Trophoblast cell (in vitro differentiated cells and primary cell): ENCODE measurements at regions not wholly inside any gene's neighbourhood (a gene's known extent, or its start where the extent isn't known, plus 50 kb on each side); places are given as distances from the start of the nearest gene placed in this dataset.

ENCODE experiments used
- DNase-seq, 2 donors: peaks; one replicate each; pipeline ENCODE4 v3.0.0-alpha.2; 2016
- H2AFZ ChIP-seq: 2 replicates; pipeline ENCODE4 v1.6.1; 2013; ENCODE audit warnings: low read length, moderate library complexity, mild to moderate bottlenecking; ENCODE audit not compliant: insufficient read depth, poor library complexity
- H2AK5ac ChIP-seq: 2 replicates; pipeline ENCODE4 v1.6.1; 2013; ENCODE audit warnings: mild to moderate bottlenecking, low read length
- H2BK120ac ChIP-seq: 2 replicates; pipeline ENCODE4 v1.6.1; 2013; ENCODE audit warnings: low read length, mild to moderate bottlenecking, moderate library complexity; ENCODE audit not compliant: insufficient read depth, poor library complexity
- H2BK12ac ChIP-seq: 2 replicates; pipeline ENCODE4 v1.6.1; 2013; ENCODE audit warnings: mild to moderate bottlenecking, low read length, moderate library complexity
- H2BK5ac ChIP-seq: 2 replicates; pipeline ENCODE4 v1.6.1; 2013; ENCODE audit warnings: low read length, low read depth, moderate library complexity, mild to moderate bottlenecking; ENCODE audit not compliant: poor library complexity
- H3K14ac ChIP-seq: 2 replicates; pipeline ENCODE4 v1.6.1; 2013; ENCODE audit warnings: mild to moderate bottlenecking, low read length
- H3K18ac ChIP-seq: 2 replicates; pipeline ENCODE4 v1.6.1; 2013; ENCODE audit warnings: mild to moderate bottlenecking, low read length
- H3K23ac ChIP-seq: 2 replicates; pipeline ENCODE4 v1.6.1; 2013; ENCODE audit warnings: low read length
- H3K27ac ChIP-seq: 2 replicates; pipeline ENCODE4 v1.5.1; 2013; ENCODE audit warnings: low read depth, mild to moderate bottlenecking, inconsistent platforms, low read length, moderate library complexity
- H3K27me3 ChIP-seq: 2 replicates; pipeline ENCODE4 v1.6.1; 2013; ENCODE audit warnings: inconsistent platforms, mild to moderate bottlenecking, low read length, moderate library complexity; ENCODE audit not compliant: insufficient read depth
- H3K36me3 ChIP-seq, 2 experiments: 1 replicate in 1 of 2; 2 replicates in 1 of 2; pipeline ENCODE4 v1.6.1; 2013; ENCODE audit warnings: low read length in 2 of 2, mild to moderate bottlenecking in 2 of 2, moderate library complexity in 1 of 2; ENCODE audit not compliant: insufficient read depth in 2 of 2, control insufficient read depth in 1 of 2
- H3K4ac ChIP-seq: 2 replicates; pipeline ENCODE4 v1.6.1; 2013; ENCODE audit warnings: low read depth, mild to moderate bottlenecking, low read length, moderate library complexity
- H3K4me1 ChIP-seq, 2 experiments: 1 replicate in 1 of 2; 2 replicates in 1 of 2; pipeline ENCODE4 v1.6.1; 2013; ENCODE audit warnings: low read length in 2 of 2, mild to moderate bottlenecking in 2 of 2, moderate library complexity in 1 of 2; ENCODE audit not compliant: insufficient read depth in 2 of 2, control insufficient read depth in 1 of 2
- H3K4me2 ChIP-seq: 2 replicates; pipeline ENCODE4 v1.6.1; 2013; ENCODE audit warnings: inconsistent platforms, mild to moderate bottlenecking, low read length, moderate library complexity
- H3K4me3 ChIP-seq: 2 replicates; pipeline ENCODE4 v1.5.1; 2013; ENCODE audit warnings: mild to moderate bottlenecking, low read depth, low read length, inconsistent platforms
- H3K79me1 ChIP-seq: one replicate; pipeline ENCODE4 v1.6.1; 2013; ENCODE audit warnings: low read length
- H3K79me2 ChIP-seq: 2 replicates; pipeline ENCODE4 v1.6.1; 2013; ENCODE audit warnings: low read length, mild to moderate bottlenecking; ENCODE audit not compliant: control insufficient read depth, insufficient read depth, poor library complexity
- H3K9ac ChIP-seq: 2 replicates; pipeline ENCODE4 v1.6.1; 2013; ENCODE audit warnings: mild to moderate bottlenecking, low read length
- H3K9me3 ChIP-seq: 2 replicates; pipeline ENCODE4 v1.6.1; 2013; ENCODE audit warnings: low read depth, mild to moderate bottlenecking, control low read depth, inconsistent platforms, low read length; ENCODE audit not compliant: insufficient read depth
- H4K12ac ChIP-seq: 2 replicates; pipeline ENCODE4 v1.6.1; 2013; ENCODE audit warnings: low read depth, mild to moderate bottlenecking, low read length, moderate library complexity
- H4K8ac ChIP-seq: 2 replicates; pipeline ENCODE4 v1.6.1; 2013; ENCODE audit warnings: low read depth, mild to moderate bottlenecking, low read length, moderate library complexity
- H4K91ac ChIP-seq: one replicate; pipeline ENCODE4 v1.6.1; 2013; ENCODE audit warnings: low read depth, mild to moderate bottlenecking, low read length, moderate library complexity
- WGBS: extraction: QIAGEN DNeasy Blood & Tissue Kit; methylation state at CpG from one replicate; pipeline ENCODE4 v1.1.7; 2013; ENCODE audit warnings: missing lambda C conversion rate; ENCODE audit not compliant: insufficient read length, insufficient coverage; ENCODE audit errors: extremely low coverage; 5-methylcytosine and 5-hydroxymethylcytosine counted together

DNA sequence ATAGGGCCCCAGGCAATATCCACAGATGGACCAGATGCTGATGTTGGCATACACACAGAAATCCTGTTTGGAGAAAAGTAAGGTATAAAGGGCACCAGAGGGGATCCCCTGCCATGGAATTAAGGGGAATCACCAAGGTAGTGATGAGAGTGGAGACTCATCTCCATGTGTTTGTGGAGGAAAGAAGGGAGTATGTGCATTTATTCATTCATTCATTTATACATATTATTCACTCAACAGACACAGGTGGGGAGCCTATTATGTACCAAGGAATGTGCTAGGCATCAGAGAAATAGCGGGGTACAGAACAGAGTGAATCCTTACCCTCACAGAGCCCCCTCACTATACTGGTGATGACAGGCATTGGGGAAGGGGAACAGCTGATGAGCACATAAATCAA lies 116.8 kb upstream of the IL12B start:
- H3K4ac ChIP-seq, result no peak overlapping the region
- H2BK12ac ChIP-seq, result no peak overlapping the region
- H2BK120ac ChIP-seq, result no peak overlapping the region
- H3K18ac ChIP-seq, result no peak overlapping the region
- no peak overlapping the region for H4K8ac ChIP-seq
- H3K9ac ChIP-seq, result no peak overlapping the region
- no peak overlapping the region for H4K12ac ChIP-seq
- no peak overlapping the region for H2BK5ac ChIP-seq
- no peak overlapping the region for H3K23ac ChIP-seq
- no peaks in the 10 kb centered on the region for H3K9me3 ChIP-seq
- H3K27me3 ChIP-seq, result no peaks in the 10 kb centered on the region
- no peak overlapping the region for H3K4me3 ChIP-seq
- no peak for DNase-seq
- no peak overlapping the region for H3K27ac ChIP-seq
- H3K4me1 ChIP-seq, result no peaks in the 10 kb centered on the region
- H3K4me2 ChIP-seq, result no peak overlapping the region
- H3K79me2 ChIP-seq, result no peaks in the 10 kb centered on the region
- no CpG with 5 or more reads among the region's 1 CpG for WGBS
- no peak overlapping the region for H2AK5ac ChIP-seq
- H3K79me1 ChIP-seq, result no peaks in the 10 kb centered on the region
- H4K91ac ChIP-seq, result no peak overlapping the region
- no peak overlapping the region for H2AFZ ChIP-seq
- no peaks in the 10 kb centered on the region for H3K36me3 ChIP-seq
- no peak overlapping the region for H3K14ac ChIP-seq

DNA sequence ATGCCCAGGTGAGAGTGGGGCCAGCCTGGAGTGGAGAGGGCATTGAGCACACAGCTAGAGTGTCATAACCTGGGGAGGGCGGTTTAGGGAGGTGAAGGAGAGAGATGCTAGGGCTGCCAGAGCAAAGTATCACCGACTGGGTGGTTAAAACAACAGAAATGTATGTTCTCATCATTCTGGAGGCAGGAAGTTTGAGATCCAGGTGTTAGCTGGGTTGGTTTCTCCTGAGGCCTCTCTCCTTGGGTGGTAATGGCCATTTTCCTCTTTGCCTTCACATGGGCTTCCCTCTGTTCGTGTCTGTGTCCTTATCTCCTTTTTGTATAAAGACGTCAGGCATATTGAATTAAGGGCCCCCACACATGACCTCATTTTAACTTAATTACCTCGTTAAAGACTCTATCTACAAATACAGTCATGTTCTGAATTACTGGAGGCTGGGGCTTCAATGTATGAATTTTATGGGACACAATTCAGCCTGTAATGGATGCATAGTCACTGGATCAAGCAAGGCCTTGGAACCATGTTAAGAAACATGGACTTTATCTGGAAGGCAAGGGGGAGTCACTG lies 118.6 kb upstream of the IL12B start:
- no peak for DNase-seq
- Histone ChIP-seq H2BK120ac (no peak overlapping the region), H3K14ac (no peak overlapping the region), H3K23ac (no peak overlapping the region), H4K8ac (no peak overlapping the region), H2BK12ac (no peak overlapping the region), H3K27ac (no peak overlapping the region), H3K27me3 (no peaks in the 10 kb centered on the region), H4K91ac (no peak overlapping the region), H3K4me3 (no peak overlapping the region), H4K12ac (no peak overlapping the region), H3K18ac (no peak overlapping the region), H3K4ac (no peak overlapping the region), H3K4me1 (no peaks in the 10 kb centered on the region), H2AK5ac (no peak overlapping the region), H3K36me3 (no peaks in the 10 kb centered on the region), H2BK5ac (no peak overlapping the region), H3K79me2 (no peaks in the 10 kb centered on the region), H3K4me2 (no peak overlapping the region), H2AFZ (no peak overlapping the region), H3K9me3 (no peaks in the 10 kb centered on the region), H3K79me1 (no peaks in the 10 kb centered on the region), H3K9ac (no peak overlapping the region)
- WGBS, result no CpG with 5 or more reads among the region's 5 CpGs

DNA sequence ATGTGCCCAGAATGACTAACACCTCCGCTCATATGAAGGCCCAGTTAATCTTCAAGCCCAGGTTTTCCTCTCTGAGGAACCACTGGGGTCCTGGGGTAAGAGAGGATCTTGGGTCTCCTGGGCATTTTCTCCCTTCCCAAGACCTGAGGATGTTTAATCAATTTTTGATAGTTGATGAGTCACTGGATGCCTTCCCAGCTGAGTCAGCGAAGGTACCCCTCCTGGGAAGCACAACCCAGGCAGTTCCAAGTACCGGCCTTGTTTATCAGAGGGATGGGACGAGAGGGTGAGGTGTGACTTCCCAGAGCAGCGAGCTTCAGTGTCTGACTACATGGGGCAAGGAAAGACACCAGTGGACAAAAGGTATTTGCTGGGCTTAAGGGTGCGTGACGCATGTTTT lies 119.6 kb upstream of the IL12B start:
- Histone ChIP-seq H4K8ac (no peak overlapping the region), H3K4me3 (no peak overlapping the region), H3K9me3 (no peaks in the 10 kb centered on the region), H2BK12ac (no peak overlapping the region), H3K9ac (no peak overlapping the region), H3K23ac (no peak overlapping the region), H3K79me1 (no peaks in the 10 kb centered on the region), H3K36me3 (no peaks in the 10 kb centered on the region), H3K79me2 (no peaks in the 10 kb centered on the region), H3K4me2 (no peak overlapping the region), H3K27ac (no peak overlapping the region), H3K4ac (no peak overlapping the region), H3K4me1 (no peaks in the 10 kb centered on the region), H3K18ac (no peak overlapping the region), H2AK5ac (no peak overlapping the region), H4K12ac (no peak overlapping the region), H3K14ac (no peak overlapping the region), H3K27me3 (no peaks in the 10 kb centered on the region), H2AFZ (no peak overlapping the region), H2BK5ac (no peak overlapping the region), H2BK120ac (no peak overlapping the region), H4K91ac (no peak overlapping the region)
- WGBS, result no CpG with 5 or more reads among the region's 7 CpGs
- no peak for DNase-seq

DNA sequence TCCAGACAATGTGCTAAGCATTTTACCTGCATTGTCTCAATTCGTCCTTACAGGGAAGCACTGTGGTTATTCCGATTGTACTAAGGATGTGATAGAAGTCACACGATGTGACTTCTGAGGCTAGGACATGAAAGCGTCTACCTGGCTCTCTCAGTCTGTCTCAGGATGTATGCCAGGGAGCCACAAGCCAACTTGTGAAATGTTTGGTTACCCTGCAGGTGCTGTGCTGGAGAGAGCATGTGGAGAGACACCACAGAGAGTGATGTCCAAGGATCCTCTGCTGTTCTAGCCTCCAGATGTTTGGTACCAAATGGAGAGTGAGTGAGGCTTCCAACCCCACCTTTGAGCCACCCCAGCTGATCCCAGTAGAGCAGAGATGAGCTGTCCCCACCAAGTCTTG lies 120.1 kb upstream of the IL12B start:
- H2BK120ac ChIP-seq, result no peak overlapping the region
- H3K27ac ChIP-seq, result no peak overlapping the region
- WGBS, result no CpG with 5 or more reads among the region's 4 CpGs
- no peak overlapping the region for H3K9ac ChIP-seq
- H3K4ac ChIP-seq, result no peak overlapping the region
- H3K79me2 ChIP-seq, result no peaks in the 10 kb centered on the region
- H2AK5ac ChIP-seq, result no peak overlapping the region
- H3K18ac ChIP-seq, result no peak overlapping the region
- H4K8ac ChIP-seq, result no peak overlapping the region
- no peak overlapping the region for H3K4me2 ChIP-seq
- no peak overlapping the region for H3K23ac ChIP-seq
- no peak overlapping the region for H2BK5ac ChIP-seq
- no peak overlapping the region for H2AFZ ChIP-seq
- H3K4me3 ChIP-seq, result no peak overlapping the region
- H3K79me1 ChIP-seq, result no peaks in the 10 kb centered on the region
- no peaks in the 10 kb centered on the region for H3K27me3 ChIP-seq
- no peaks in the 10 kb centered on the region for H3K36me3 ChIP-seq
- DNase-seq, result no peak
- H2BK12ac ChIP-seq, result no peak overlapping the region
- no peak overlapping the region for H4K12ac ChIP-seq
- H3K9me3 ChIP-seq, result no peaks in the 10 kb centered on the region
- no peak overlapping the region for H3K14ac ChIP-seq
- H3K4me1 ChIP-seq, result no peaks in the 10 kb centered on the region
- no peak overlapping the region for H4K91ac ChIP-seq
